Kidney glomerular epithelial cell (primary cell): ENCODE measurements at regions not wholly inside any gene's neighbourhood (a gene's known extent, or its start where the extent isn't known, plus 50 kb on each side); places are given as distances from the start of the nearest gene placed in this dataset.
"Not testable (repeated sequence)": the region's sequence is repeated elsewhere in the genome, so short reads cannot be mapped to it uniquely, and the experiment has no call there.

ENCODE experiments used
- DNase-seq: peaks from one replicate; lab custom pipeline; 2025; lab: John Stamatoyannopoulos, UW

- DNase-seq = no peak
Measured at GRCh38 chr3:193124861-193125260, 116.2 kb upstream of the PLAAT1 start.

DNA sequence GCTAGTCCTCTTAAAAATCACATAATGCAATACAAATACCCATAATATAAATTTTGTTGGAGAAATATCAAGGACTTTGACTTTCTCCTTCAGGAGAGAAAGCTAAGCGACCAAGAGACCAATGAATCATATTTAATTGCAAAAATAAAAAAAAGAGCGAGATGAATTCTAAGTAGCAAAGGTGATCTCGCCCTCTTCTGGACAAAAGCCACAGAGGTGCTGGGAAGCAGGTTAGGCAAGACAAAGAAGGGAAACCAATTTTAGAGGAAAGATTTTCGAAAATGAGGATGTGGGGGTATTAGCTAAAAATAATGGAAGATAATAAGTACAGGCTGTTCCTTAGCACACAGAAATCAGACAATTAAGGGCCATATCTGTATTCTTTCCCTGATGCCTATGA is 111.4 kb upstream of the PLAAT1 start:
- DNase-seq = peak; percentile 10

GRCh38 chr3:193130576-193130975 is 110.4 kb upstream of the PLAAT1 start:
- no peak for DNase-seq

DNA sequence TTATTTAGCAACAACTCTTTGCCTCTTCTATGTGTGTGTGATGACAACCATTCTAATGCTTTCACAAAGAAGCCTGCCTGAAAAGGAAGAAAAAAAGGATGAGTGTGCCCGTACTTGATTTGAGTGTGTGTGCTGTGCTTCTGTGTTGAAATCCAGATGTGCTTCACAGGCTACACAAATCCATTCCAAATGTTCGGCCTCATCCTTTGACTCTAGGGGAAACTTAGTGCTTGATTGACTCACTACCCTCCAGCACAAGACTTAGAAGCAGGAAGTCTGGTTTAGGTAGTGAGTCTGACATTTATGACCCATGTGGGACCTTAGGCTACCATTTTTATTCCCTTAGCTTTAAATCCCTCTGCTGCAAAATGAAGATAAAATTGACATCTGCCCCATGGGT is 108.8 kb upstream of the PLAAT1 start:
- DNase-seq = no peak

GRCh38 chr3:193132964-193133363 is 108.1 kb upstream of the PLAAT1 start:
- peak; percentile 3 for DNase-seq

DNA sequence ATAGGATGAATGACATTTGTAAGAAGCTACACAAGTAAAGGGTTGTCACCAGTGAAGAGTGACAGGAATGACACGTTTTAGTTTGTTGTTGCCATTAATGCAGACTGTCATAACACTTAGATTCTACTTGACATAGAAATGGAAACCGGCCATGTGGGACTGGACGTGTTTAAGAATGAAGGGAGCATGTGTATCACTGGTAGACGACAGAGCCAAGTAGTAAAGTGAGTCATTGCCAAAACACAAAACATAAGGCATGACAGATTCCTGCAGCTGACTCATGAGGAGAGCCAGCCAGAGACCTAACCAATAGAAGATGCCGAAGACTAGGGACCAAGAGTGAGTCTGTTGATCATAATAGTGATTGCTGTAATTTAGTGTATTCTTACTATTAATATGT is 106.2 kb upstream of the PLAAT1 start:
- DNase-seq = peak; percentile 69

GRCh38 chr3:193140381-193140780 is 100.6 kb upstream of the PLAAT1 start:
- DNase-seq = no peak

DNA sequence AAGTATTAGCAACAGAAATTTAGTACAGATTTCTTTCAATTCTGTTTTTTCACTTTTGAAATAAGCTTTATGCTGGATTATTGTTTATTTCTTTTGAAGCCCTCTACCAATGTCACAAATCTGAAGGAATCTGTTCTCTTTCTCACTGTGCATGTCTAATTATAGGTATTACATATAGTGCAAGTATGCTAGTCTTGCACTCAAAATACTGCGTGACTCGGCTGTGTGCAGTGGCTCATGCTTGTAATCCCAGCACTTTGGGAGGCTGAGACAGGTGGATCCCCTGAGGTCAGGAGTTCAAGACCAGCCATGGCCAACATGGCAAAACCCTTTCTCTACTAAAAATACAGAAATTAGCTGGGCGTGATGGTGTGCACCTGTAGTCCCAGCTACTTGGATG is 95.8 kb upstream of the PLAAT1 start:
- no peak for DNase-seq

DNA sequence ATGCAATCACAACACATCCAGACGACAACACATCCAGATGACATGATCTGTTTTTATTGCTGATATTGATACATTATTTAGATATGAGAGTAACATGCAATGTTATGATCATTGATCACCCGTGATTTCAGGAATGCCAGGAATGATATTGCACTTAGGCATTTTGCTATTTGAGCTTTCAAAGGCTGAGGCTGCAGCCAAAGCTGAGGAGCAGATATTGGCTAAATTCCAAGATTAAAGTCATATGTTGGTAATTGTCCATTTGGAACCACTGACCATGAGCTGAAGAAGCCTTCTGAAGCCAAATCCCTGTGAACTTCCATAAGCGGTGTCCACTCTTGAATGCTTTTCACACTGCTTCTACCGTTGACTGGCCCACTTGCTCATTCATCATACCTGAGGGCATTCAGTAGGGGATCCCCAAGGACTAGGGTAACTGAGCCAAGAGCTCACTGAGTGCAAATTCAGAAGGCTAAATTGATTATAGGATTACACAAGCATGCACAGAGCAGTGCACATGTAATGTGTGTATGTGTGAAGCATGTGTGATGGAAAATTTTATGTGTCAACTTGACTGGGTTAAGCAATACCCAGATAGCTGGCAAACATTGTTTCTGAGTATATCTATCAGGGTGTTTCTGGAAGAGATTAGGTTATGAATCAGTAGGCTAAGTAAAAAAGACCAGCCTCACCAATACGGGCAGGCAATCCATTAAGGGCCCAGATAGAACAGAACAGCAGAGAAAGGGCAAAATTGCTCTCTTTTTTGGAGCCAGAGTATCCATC is 92.1 kb upstream of the PLAAT1 start:
- no peak for DNase-seq

- DNase-seq = no peak
Measured at GRCh38 chr3:193149998-193150397, 91.0 kb upstream of the PLAAT1 start.

- DNase-seq = not testable (repeated sequence)
Measured at GRCh38 chr3:193155044-193155781, 85.8 kb upstream of the PLAAT1 start.

- DNase-seq = no peak
Measured at GRCh38 chr3:193157051-193157450, 84.0 kb upstream of the PLAAT1 start.

DNA sequence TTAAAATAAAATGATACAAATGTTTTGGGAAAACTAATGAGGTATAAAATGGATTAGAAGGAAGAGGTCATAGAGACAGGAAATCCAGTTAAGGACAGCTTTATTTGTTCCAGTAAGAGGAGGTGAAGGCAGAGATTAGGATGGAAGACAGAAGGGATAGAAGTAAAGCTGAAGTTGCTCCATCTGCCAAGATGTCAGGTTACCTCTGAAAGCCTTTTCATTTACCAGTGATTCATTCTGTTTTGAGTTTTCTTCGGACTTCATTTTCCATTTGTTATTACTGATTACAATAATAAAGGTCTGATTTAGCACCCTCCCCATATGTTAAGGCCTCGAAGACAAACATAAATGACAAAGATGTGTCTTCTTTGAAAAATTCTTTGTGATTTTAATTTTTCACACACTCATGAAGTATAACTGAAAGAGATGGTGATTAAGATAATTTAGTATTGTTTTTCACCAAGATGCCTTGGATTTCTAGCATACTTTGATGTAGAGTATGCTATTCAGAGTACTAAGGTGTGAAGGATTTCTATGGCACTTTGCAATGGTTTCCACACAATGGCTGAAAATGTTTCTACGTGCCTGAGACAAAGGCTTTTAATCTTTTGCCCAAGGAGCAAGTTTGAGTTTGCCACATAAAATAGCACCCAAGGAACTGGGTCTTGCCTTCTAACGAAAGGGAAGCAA is 75.4 kb upstream of the PLAAT1 start:
- DNase-seq = no peak

GRCh38 chr3:193168931-193169330 is 72.1 kb upstream of the PLAAT1 start:
- DNase-seq = no peak

- DNase-seq = no peak
Measured at GRCh38 chr3:193174140-193174539, 66.9 kb upstream of the PLAAT1 start.

DNA sequence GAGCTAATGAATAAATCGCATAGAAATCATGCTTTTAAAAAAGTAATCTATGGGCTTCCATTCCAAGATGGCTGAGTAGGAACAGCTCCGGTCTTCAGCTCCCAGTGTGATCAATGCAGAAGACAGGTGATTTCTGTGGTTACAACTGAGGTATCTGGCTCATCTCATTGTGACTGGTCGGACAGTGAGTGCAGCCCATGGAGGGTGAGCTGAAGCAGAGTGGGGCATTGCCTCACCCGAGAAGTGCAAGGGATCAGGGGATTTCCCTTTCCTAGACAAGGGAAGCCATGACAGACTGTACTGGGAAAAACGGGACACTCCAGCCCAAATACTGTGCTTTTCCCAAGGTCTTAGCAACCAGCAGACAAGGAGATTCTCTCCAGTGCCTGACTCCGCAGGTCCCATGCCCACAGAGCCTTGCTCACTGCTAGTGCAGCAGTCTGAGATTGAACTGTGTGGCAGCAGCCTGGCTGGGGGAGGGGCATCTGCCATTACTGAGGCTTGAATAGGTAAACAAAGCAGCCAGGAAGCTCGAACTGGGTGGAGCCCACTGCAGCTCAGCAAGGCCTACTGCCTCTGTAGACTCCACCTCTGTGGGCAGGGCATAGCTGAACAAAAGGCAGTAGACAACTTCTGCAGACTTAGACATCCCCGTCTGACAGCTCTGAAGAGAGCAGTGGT is 61.5 kb upstream of the PLAAT1 start:
- DNase-seq = not testable (repeated sequence)

GRCh38 chr3:193187070-193187722 is 53.8 kb upstream of the PLAAT1 start:
- no peak for DNase-seq

GRCh38 chr3:193190146-193190786 is 50.8 kb upstream of the PLAAT1 start:
- no peak for DNase-seq
